ENCODE measurements at regions not wholly inside any gene's neighbourhood (a gene's known extent, or its start where the extent isn't known, plus 50 kb on each side); places are given as distances from the start of the nearest gene placed in this dataset.

- no peak for DNase-seq (ENCODE audit: low spot score)
These were observed 1048.4 kb upstream of the CDH2 start for GRCh38 chr18:29225351-29225750.

DNA sequence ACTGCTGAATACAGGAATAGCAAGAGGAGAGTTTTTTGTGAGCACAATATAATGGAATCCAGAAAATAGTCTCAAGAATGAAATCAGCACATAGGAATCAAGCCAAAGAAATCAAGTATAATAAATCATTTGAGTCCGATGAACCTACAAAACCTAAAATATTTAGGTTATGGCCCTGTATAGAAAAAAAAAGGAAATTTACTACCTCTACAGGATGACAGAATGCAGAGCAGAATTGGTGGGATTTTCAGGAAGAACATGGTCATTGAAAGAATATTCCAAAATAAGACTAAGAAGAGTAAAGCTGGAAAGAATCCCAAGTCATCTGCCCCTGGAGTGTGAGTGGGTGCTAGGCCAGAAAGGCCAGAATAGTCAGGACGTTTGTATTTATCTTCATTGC is 1041.2 kb upstream of the CDH2 start:
- no peak for DNase-seq (ENCODE audit: low spot score)

DNA sequence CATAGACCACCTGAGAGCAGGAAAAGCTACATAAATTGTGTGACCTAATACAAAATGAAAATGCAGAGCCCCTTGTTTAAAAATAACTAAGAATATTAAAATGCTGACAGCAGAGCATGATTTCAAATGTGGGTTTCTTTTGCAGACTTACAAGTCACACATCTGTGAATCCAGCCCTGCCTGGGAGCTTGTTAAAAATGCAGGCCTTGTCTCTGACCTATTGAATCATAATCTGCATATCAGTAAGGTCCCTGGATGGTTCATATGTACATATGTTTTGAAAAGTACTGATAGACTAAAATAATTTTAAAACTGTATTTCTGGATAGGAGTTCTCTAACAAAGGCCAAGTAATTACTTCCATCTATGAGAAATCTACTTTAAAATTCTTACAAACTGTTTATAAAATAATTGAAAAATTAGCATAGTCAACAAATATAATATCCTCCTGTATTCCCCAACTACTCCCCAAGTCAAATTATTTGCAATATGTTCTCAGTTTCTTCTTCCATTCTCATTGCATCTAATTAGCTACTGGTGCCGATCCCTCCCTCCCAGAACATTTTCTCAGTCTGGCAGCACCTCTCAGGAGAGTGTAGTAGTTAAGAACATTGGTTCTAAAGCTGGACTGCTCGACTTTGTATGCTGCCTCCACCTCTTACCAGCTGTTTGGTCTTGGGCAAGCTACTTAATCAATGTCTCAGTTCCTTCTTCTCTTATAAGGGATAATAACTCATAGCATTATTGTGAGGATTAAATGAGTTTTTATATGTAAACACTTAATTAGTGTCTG is 1040.4 kb upstream of the CDH2 start:
- no peak for DNase-seq (ENCODE audit: low spot score)

DNA sequence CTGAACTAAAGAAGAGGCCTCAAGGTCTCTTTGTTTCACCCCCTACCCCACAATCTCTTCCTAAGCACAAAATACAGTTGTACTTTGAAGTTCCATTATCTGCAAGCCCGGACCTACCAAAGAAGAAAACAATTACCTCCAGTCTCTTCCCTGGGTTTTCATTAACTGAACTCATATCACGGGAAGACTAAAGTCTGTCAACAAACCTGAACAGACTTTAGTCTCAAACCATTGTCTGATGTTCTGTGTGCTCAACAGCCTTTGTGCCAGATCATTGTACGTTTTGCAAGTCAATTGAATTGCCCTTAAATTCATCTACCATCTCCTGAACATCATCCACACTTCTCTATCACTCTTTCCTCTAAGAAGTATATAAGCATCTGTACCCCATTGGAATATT is 1021.9 kb upstream of the CDH2 start:
- DNase-seq (ENCODE audit: low spot score), result no peak

GRCh38 chr18:29196307-29196706 is 1019.4 kb upstream of the CDH2 start:
- DNase-seq (ENCODE audit: low spot score), result no peak

GRCh38 chr18:29191263-29191662 is 1014.3 kb upstream of the CDH2 start:
- DNase-seq (ENCODE audit: low spot score), result no peak

DNA sequence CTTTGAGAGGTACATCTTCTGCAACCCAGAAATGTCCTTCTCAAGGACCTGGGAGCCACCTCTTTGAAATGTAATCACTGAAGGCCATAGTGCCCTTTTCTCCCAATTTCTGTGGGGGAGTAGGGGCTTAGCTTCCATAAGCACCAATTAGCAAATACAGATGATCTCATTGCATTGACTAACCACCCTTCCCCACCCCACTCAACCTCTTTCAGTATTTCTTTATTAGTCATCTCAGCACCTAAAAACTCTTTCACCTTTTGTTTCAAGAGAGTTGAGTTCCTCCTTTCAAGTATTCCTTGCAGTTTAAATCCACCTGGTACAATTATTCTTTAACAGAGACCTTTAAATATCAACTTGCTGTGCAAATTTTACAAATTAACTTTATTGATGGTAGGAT is 1011.8 kb upstream of the CDH2 start:
- DNase-seq (ENCODE audit: low spot score), result no peak

- no peak for DNase-seq (ENCODE audit: low spot score)
These were observed 1008.9 kb upstream of the CDH2 start for GRCh38 chr18:29185801-29186200.

DNA sequence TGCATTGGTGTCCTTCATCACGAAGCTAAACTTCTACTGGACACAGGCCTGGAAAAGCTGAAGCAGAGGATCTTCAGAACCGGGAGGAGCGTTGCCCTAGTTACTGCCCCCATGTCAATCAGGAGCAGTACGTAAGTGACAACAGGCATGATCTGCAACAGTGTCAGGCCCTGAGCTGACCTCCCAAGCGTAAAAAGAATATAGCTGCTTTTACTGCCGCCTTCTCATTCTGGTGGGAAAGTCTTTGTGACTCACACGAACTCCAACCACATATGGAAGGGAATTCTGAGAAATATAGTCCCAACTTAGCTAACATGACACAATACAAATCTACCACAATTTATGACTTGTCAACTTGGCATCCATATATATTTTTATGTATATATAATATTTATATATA is 1007.7 kb upstream of the CDH2 start:
- DNase-seq (ENCODE audit: low spot score), result no peak

GRCh38 chr18:29181151-29181901 is 1004.4 kb upstream of the CDH2 start:
- DNase-seq (ENCODE audit: low spot score), result no peak

- DNase-seq (ENCODE audit: low spot score), result no peak
These were observed 999.8 kb upstream of the CDH2 start for GRCh38 chr18:29176681-29177080.

DNA sequence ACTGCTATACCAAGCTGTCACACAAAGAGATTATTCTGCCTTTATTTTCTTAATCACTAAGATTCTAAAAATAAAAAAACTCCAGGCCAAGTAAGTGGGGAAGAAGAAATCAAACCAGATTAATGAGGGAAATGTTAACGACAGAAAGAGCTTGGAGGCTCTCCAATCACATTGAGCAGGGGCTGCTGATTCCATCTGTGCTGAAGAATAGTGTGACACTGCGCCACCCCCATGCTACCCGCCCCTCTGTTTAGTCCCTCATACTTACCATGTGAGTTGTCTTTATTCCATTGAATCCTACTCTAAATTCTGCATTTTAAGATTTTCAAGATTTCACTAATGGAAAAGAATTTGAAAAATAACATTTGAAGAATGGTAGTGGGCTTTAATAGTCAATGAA is 998.0 kb upstream of the CDH2 start:
- DNase-seq (ENCODE audit: low spot score), result no peak

- DNase-seq (ENCODE audit: low spot score), result no peak
These were observed 995.8 kb upstream of the CDH2 start for GRCh38 chr18:29172756-29173067.

- no peak for DNase-seq (ENCODE audit: low spot score)
These were observed 995.2 kb upstream of the CDH2 start for GRCh38 chr18:29171892-29172755.

DNA sequence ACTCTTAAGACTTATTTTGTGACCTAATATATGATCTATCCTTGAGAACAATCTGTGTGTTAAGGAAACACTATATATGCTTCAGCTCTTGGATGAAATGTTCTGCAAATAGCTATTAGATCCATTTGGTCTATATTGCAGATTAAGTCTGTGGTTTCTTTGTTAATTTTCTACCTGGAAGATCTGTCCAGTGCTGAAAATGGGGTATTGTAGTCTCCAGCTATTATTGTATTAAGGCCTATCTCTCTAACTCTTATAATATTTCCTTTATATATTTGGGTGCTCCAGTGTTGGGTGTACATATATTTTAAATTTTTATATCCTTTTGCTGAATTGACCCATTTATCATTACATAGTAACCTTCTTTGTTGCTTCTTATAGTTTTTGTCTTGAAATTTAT is 992.7 kb upstream of the CDH2 start:
- no peak for DNase-seq (ENCODE audit: low spot score)

- no peak for DNase-seq (ENCODE audit: low spot score)
These were observed 988.2 kb upstream of the CDH2 start for GRCh38 chr18:29164993-29165599.

DNA sequence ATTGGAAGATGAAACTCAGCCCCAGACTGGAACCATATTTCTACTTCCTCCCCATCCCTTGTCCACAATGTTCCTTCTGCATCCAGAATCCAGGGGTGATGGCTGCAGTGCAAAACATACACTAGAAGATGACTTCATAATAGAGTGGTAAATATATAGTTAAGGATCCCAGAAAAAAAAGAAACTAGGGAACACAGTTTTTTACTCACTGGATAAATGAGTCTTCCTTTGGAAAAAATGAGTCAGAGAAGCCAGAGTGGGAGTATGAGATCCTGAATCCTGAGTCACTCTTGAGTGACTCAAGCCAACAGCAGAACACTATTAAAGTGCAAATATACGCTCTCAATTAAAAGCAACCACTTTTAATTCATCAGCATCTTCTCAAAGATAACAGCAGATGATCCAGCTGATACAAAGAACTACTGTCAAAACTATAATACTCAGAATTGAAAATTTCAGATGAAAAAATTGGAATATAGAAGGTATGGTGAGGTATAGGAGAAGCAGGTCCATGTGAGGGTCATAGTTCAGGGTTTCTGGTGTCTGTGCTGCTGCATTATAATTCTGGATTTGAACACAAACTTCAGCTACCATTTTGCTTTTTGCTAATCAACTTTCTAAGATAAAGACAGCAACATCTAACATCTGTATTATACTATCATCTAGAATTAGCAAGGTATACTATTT is 987.2 kb upstream of the CDH2 start:
- DNase-seq (ENCODE audit: low spot score), result peak; percentile 45

GRCh38 chr18:29163596-29163995 is 986.7 kb upstream of the CDH2 start:
- no peak for DNase-seq (ENCODE audit: low spot score)

GRCh38 chr18:29161429-29161828 is 984.5 kb upstream of the CDH2 start:
- no peak for DNase-seq (ENCODE audit: low spot score)

DNA sequence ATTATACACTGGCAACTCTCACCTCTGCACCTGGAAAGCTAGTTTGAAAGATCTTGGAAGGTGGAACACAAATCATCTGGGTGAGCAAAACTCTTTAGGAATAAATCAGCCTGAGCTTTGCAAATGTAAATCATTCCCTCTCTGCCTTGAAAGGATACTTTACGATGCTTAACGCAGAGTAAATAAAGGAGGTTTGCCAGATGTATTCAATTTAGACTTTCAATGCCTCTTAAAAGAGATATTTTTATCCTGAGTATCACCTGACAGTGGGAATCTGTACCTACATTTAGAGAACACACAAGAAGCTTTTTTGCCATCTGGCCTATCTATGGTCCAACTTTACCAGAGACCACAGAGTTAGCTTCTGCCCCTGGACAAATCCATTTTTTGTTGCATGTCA is 983.2 kb upstream of the CDH2 start:
- DNase-seq (ENCODE audit: low spot score), result no peak

GRCh38 chr18:29157905-29158304 is 981.0 kb upstream of the CDH2 start:
- no peak for DNase-seq (ENCODE audit: low spot score)
